ENCODE measurements at regions not wholly inside any gene's neighbourhood (a gene's known extent, or its start where the extent isn't known, plus 50 kb on each side); places are given as distances from the start of the nearest gene placed in this dataset.

GRCh38 chr14:104425763-104426646, 153.6 kb upstream of the C14orf180 start:
- BruUV-seq (replicated peaks) = no TSS peak
- no peaks in the 10 kb centered on the region for H3K9me3 ChIP-seq (ENCODE audit: low read depth, low read length, poor library complexity, severe bottlenecking)
- H3K27ac ChIP-seq (ENCODE audit: low read depth, low read length, poor library complexity, severe bottlenecking) = no peak overlapping the region
- ChIA-PET POLR2A (ENCODE audit: low non-redundant PET) (no interaction called here), CTCF (no interaction called here)
- no peak for DNase-seq (ENCODE audit: low spot score)
- intact Hi-C loops (cut with micrococcal nuclease; ENCODE audit: unreplicated experiment) = no loop called here
- no peaks in the 10 kb centered on the region for H3K36me3 ChIP-seq (ENCODE audit: insufficient read depth, low read length, poor library complexity, severe bottlenecking)
- no peaks in the 10 kb centered on the region for H3K4me1 ChIP-seq (ENCODE audit: insufficient read depth, low read length, poor library complexity, severe bottlenecking)
- no peak for TF ChIP-seq EZH2 (IDR thresholded peaks at IDR 0.05; ENCODE audit: borderline replicate concordance, low read depth, low read length, poor library complexity, severe bottlenecking)
- no peak for TF ChIP-seq CTCF (conservative IDR thresholded peaks at IDR 0.05; ENCODE audit: low read depth, low read length)
- no peak overlapping the region for H3K4me3 ChIP-seq (ENCODE audit: low read depth, low read length, poor library complexity, severe bottlenecking)
- H3K27me3 ChIP-seq (replicated peaks; ENCODE audit: insufficient read depth, low read depth, low read length, poor library complexity) = peaks cover 5% of the 10 kb centered on the region

GRCh38 chr14:104427131-104427851, 152.3 kb upstream of the C14orf180 start:
- peaks cover 5% of the 10 kb centered on the region for H3K27me3 ChIP-seq (replicated peaks; ENCODE audit: insufficient read depth, low read depth, low read length, poor library complexity)
- H3K9me3 ChIP-seq (ENCODE audit: low read depth, low read length, poor library complexity, severe bottlenecking) = no peaks in the 10 kb centered on the region
- CTCF ChIA-PET = no interaction called here
- H3K4me3 ChIP-seq (ENCODE audit: low read depth, low read length, poor library complexity, severe bottlenecking) = no peak overlapping the region
- intact Hi-C loops (cut with micrococcal nuclease; ENCODE audit: unreplicated experiment) = no loop called here
- H3K4me1 ChIP-seq (ENCODE audit: insufficient read depth, low read length, poor library complexity, severe bottlenecking) = no peaks in the 10 kb centered on the region
- POLR2A ChIA-PET (ENCODE audit: low non-redundant PET) = no interaction called here
- no peak overlapping the region for H3K27ac ChIP-seq (ENCODE audit: low read depth, low read length, poor library complexity, severe bottlenecking)
- DNase-seq (ENCODE audit: low spot score) = no peak
- no peaks in the 10 kb centered on the region for H3K36me3 ChIP-seq (ENCODE audit: insufficient read depth, low read length, poor library complexity, severe bottlenecking)
- BruUV-seq (replicated peaks) = no TSS peak
- TF ChIP-seq EZH2 (IDR thresholded peaks at IDR 0.05; ENCODE audit: borderline replicate concordance, low read depth, low read length, poor library complexity, severe bottlenecking) (no peak), CTCF (conservative IDR thresholded peaks at IDR 0.05; ENCODE audit: low read depth, low read length) (no peak)

GRCh38 chr14:104428333-104428851, 151.2 kb upstream of the C14orf180 start:
- H3K4me3 ChIP-seq (ENCODE audit: low read depth, low read length, poor library complexity, severe bottlenecking) = no peak overlapping the region
- no peak overlapping the region for H3K27ac ChIP-seq (ENCODE audit: low read depth, low read length, poor library complexity, severe bottlenecking)
- H3K36me3 ChIP-seq (ENCODE audit: insufficient read depth, low read length, poor library complexity, severe bottlenecking) = no peaks in the 10 kb centered on the region
- no peak for TF ChIP-seq CTCF (conservative IDR thresholded peaks at IDR 0.05; ENCODE audit: low read depth, low read length)
- no peak for TF ChIP-seq EZH2 (IDR thresholded peaks at IDR 0.05; ENCODE audit: borderline replicate concordance, low read depth, low read length, poor library complexity, severe bottlenecking)
- intact Hi-C loops (cut with micrococcal nuclease; ENCODE audit: unreplicated experiment) = no loop called here
- CTCF ChIA-PET = no interaction called here
- H3K4me1 ChIP-seq (ENCODE audit: insufficient read depth, low read length, poor library complexity, severe bottlenecking) = no peaks in the 10 kb centered on the region
- DNase-seq (ENCODE audit: low spot score) = no peak
- POLR2A ChIA-PET (ENCODE audit: low non-redundant PET) = no interaction called here
- no peaks in the 10 kb centered on the region for H3K9me3 ChIP-seq (ENCODE audit: low read depth, low read length, poor library complexity, severe bottlenecking)
- peaks cover 5% of the 10 kb centered on the region for H3K27me3 ChIP-seq (replicated peaks; ENCODE audit: insufficient read depth, low read depth, low read length, poor library complexity)
- BruUV-seq (replicated peaks) = no TSS peak
